Right atrium auricular region (tissue), 2 donors: ENCODE measurements at regions not wholly inside any gene's neighbourhood (a gene's known extent, or its start where the extent isn't known, plus 50 kb on each side); places are given as distances from the start of the nearest gene placed in this dataset.

Experiments used
- DNase-seq: peaks from one replicate; pipeline ENCODE4 v3.0.0-alpha.2; 2019; ENCODE audit warnings: low spot score
- H3K27ac ChIP-seq, 2 donors: fragments of 200-600 bp; sonication (generic); 1 replicate in 1 of 2; 2 replicates in 1 of 2; pipeline ENCODE4 v1.5.1; 2016 to 2019
- H3K27me3 ChIP-seq, 2 donors: fragments of 200-600 bp; sonication (generic); one replicate each; pipeline versions ENCODE4 v1.5.1 to v1.6.0; 2017 to 2019
- H3K36me3 ChIP-seq: fragments of 200-600 bp; sonication (generic); one replicate; pipeline ENCODE4 v1.5.1; 2016
- H3K4me1 ChIP-seq, 2 donors: fragments of 200-600 bp; sonication (generic); one replicate each; pipeline versions ENCODE4 v1.5.1 to v1.6.0; 2017 to 2019
- H3K4me3 ChIP-seq, 2 donors: fragments of 200-600 bp; sonication (generic); 1 replicate in 1 of 2; 2 replicates in 1 of 2; pipeline ENCODE4 v1.5.1; 2017 to 2019; ENCODE audit warnings: mild to moderate bottlenecking in 1 of 2, moderate library complexity in 1 of 2
- H3K9me3 ChIP-seq, 2 donors: fragments of 200-600 bp; sonication (generic); one replicate each; pipeline ENCODE4 v1.5.1; 2019
- CTCF ChIP-seq, 2 donors: fragments of 200-600 bp; sonication (generic); IDR thresholded peaks; one replicate each; pipeline ENCODE4 v1.5.1; 2019; ENCODE audit warnings: antibody characterized with exemption in 2 of 2

GRCh38 chr10:71007516-71007915 lies 119.2 kb upstream of the PCBD1 start:
- Histone ChIP-seq H3K9me3 (no peaks in the 10 kb centered on the region), H3K36me3 (no peaks in the 10 kb centered on the region), H3K4me3 (no peak overlapping the region), H3K4me1 (no peaks in the 10 kb centered on the region), H3K27ac (no peak overlapping the region), H3K27me3 (no peaks in the 10 kb centered on the region)
- TF ChIP-seq CTCF (IDR thresholded peaks at IDR 0.05): no peak
- no peak for DNase-seq

DNA sequence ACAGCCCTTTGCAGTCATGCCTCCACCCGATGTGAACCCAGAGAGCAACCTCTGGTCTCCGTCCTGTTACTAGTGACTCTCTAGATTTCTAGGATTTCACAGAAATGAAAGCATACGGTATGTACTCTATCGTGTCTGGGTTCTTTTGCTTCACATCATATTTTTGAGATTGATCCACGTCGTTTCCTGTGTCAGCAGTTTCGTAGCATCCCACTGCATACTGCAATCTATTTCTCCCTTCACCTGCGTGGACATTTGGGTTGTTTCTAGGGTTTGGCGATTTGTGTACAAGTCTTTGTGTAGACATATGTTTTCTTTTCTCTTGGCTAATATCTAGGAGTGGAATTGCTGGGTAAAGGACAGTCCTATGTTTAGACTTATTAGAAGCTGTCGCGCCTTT lies 119.8 kb upstream of the PCBD1 start:
- Histone ChIP-seq H3K4me3 (no peak overlapping the region), H3K36me3 (no peaks in the 10 kb centered on the region), H3K4me1 (no peaks in the 10 kb centered on the region), H3K27ac (no peak overlapping the region), H3K27me3 (no peaks in the 10 kb centered on the region), H3K9me3 (no peaks in the 10 kb centered on the region)
- DNase-seq: no peak
- no peak for TF ChIP-seq CTCF (IDR thresholded peaks at IDR 0.05)

- TF ChIP-seq CTCF (IDR thresholded peaks at IDR 0.05): no peak
- no peaks in the 10 kb centered on the region for H3K27me3 ChIP-seq
- no peak for DNase-seq
Observed at GRCh38 chr10:71009126-71009525, 120.8 kb upstream of the PCBD1 start.

GRCh38 chr10:71010730-71011129 lies 122.4 kb upstream of the PCBD1 start:
- no peak for DNase-seq
- peak in 1 of 2 donors; percentile 5 for TF ChIP-seq CTCF (IDR thresholded peaks at IDR 0.05)
- H3K27me3 ChIP-seq: no peaks in the 10 kb centered on the region
- peaks cover 0 to 4% of the 10 kb centered on the region in 2 donors for H3K4me1 ChIP-seq
- no peak overlapping the region for H3K4me3 ChIP-seq
- H3K36me3 ChIP-seq: no peaks in the 10 kb centered on the region
- H3K27ac ChIP-seq: no peak overlapping the region
- no peaks in the 10 kb centered on the region for H3K9me3 ChIP-seq

More at GRCh38 chr10:71009126-71009525, 120.8 kb upstream of the PCBD1 start:
- no peak overlapping the region for H3K4me3 ChIP-seq
- no peaks in the 10 kb centered on the region for H3K9me3 ChIP-seq
- peaks cover 0 to 4% of the 10 kb centered on the region in 2 donors for H3K4me1 ChIP-seq
- no peaks in the 10 kb centered on the region for H3K36me3 ChIP-seq
- no peak overlapping the region for H3K27ac ChIP-seq

DNA sequence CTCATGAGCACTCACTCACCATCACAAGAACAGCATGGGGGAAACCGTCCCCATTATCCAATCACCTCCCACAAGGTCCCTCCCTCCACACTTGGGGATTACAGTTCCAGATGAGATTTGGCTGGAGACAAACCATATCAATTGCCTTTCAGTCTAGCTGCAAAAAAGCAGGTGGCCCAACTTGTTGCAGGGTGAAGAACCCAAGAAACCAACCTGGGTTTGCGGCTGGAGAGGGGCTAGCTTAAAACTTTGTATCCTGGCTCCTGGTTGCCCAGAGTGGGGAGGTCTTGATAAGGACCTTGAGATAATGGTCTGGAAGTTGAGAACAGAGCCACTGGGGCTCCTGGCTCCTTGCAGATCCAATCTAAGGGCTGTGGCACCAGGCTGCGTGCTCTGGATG lies 122.8 kb upstream of the PCBD1 start:
- no peaks in the 10 kb centered on the region for H3K36me3 ChIP-seq
- H3K4me3 ChIP-seq: no peak overlapping the region
- peaks cover 0 to 4% of the 10 kb centered on the region in 2 donors for H3K4me1 ChIP-seq
- no peaks in the 10 kb centered on the region for H3K27me3 ChIP-seq
- H3K27ac ChIP-seq: no peak overlapping the region
- no peaks in the 10 kb centered on the region for H3K9me3 ChIP-seq
- no peak for DNase-seq
- TF ChIP-seq CTCF (IDR thresholded peaks at IDR 0.05): no peak

GRCh38 chr10:71014021-71014805 lies 125.8 kb upstream of the PCBD1 start:
- Histone ChIP-seq H3K9me3 (no peaks in the 10 kb centered on the region), H3K4me1 (peaks cover 0 to 4% of the 10 kb centered on the region in 2 donors), H3K4me3 (no peak overlapping the region), H3K27me3 (no peaks in the 10 kb centered on the region), H3K36me3 (no peaks in the 10 kb centered on the region), H3K27ac (peak overlapping the region; percentile 68 to 78)
- DNase-seq: no peak
- no peak for TF ChIP-seq CTCF (IDR thresholded peaks at IDR 0.05)
